PFSK-1 (cell line): ENCODE measurements at regions not wholly inside any gene's neighbourhood (a gene's known extent, or its start where the extent isn't known, plus 50 kb on each side); places are given as distances from the start of the nearest gene placed in this dataset.

ENCODE experiments used
- POLR2AphosphoS5 ChIP-seq: IDR thresholded peaks from 2 replicates; pipeline ENCODE4 v1.6.1; 2012; ENCODE audit warnings: low read depth, mild to moderate bottlenecking, control low read depth, low read length, moderate library complexity
- REST ChIP-seq, 2 experiments: IDR thresholded peaks; 2 replicates each; pipeline versions ENCODE4 v1.6.1 to v1.8.0; 2011 to 2012; ENCODE audit warnings: low read depth in 2 of 2, low read length in 2 of 2, control low read depth in 1 of 2, inconsistent platforms in 1 of 2, mild to moderate bottlenecking in 1 of 2, moderate library complexity in 1 of 2; ENCODE audit not compliant: insufficient read depth in 1 of 2
- TAF1 ChIP-seq: IDR thresholded peaks from 2 replicates; pipeline ENCODE4 v1.6.1; 2012; ENCODE audit warnings: low read length, control low read depth, borderline replicate concordance; ENCODE audit not compliant: insufficient read depth

GRCh38 chr1:60133848-60134247, 60.3 kb upstream of the C1orf87 start:
- TF ChIP-seq TAF1 = no peak
- no peak for TF ChIP-seq REST (IDR thresholded peaks at IDR 0.05; ENCODE audit: insufficient read depth in 1 of 2, low read depth in 2 of 2, low read length in 2 of 2)
- no peak for TF ChIP-seq POLR2AphosphoS5
